Esophagus (tissue), 2 donors: ENCODE measurements at regions not wholly inside any gene's neighbourhood (a gene's known extent, or its start where the extent isn't known, plus 50 kb on each side); places are given as distances from the start of the nearest gene placed in this dataset.
"Not testable (repeated sequence)": the region's sequence is repeated elsewhere in the genome, so short reads cannot be mapped to it uniquely, and the experiment has no call there.

Experiments used
- H3K27ac ChIP-seq, 2 donors: one replicate each; pipeline ENCODE4 v1.5.1; 2013; ENCODE audit warnings: low read depth in 2 of 2, mild to moderate bottlenecking in 2 of 2, inconsistent platforms in 1 of 2, low read length in 1 of 2, moderate library complexity in 1 of 2
- H3K27me3 ChIP-seq, 2 donors: one replicate each; pipeline ENCODE4 v1.6.1; 2013; ENCODE audit warnings: low read length in 2 of 2, control low read depth in 1 of 2, mild to moderate bottlenecking in 1 of 2; ENCODE audit not compliant: insufficient read depth in 2 of 2, control insufficient read depth in 1 of 2
- H3K36me3 ChIP-seq, 2 donors: one replicate each; pipeline ENCODE4 v1.6.1; 2013; ENCODE audit warnings: low read length in 1 of 2; ENCODE audit not compliant: control insufficient read depth in 2 of 2, insufficient read depth in 2 of 2
- H3K4me1 ChIP-seq, 2 donors: one replicate each; pipeline ENCODE4 v1.6.1; 2013; ENCODE audit warnings: low read length in 1 of 2; ENCODE audit not compliant: control insufficient read depth in 2 of 2, insufficient read depth in 2 of 2
- H3K4me3 ChIP-seq, 2 donors: one replicate each; pipeline ENCODE4 v1.5.1; 2013; ENCODE audit warnings: low read length in 2 of 2, mild to moderate bottlenecking in 2 of 2, low read depth in 1 of 2, moderate library complexity in 1 of 2
- H3K9me3 ChIP-seq, 2 donors: one replicate each; pipeline ENCODE4 v1.6.1; 2013; ENCODE audit warnings: mild to moderate bottlenecking in 2 of 2, low read depth in 1 of 2, low read length in 1 of 2, moderate library complexity in 1 of 2; ENCODE audit not compliant: control insufficient read depth in 2 of 2, insufficient read depth in 1 of 2
- WGBS, 2 donors: extraction: QIAGEN DNeasy Blood & Tissue Kit; methylation state at CpG; one replicate each; pipeline ENCODE4 v1.1.7; 2013; 5-methylcytosine and 5-hydroxymethylcytosine counted together
- donor health status: healthy with polysubstance abuse.
- donor health status: Bipolar disorder and iron deficiency.

DNA sequence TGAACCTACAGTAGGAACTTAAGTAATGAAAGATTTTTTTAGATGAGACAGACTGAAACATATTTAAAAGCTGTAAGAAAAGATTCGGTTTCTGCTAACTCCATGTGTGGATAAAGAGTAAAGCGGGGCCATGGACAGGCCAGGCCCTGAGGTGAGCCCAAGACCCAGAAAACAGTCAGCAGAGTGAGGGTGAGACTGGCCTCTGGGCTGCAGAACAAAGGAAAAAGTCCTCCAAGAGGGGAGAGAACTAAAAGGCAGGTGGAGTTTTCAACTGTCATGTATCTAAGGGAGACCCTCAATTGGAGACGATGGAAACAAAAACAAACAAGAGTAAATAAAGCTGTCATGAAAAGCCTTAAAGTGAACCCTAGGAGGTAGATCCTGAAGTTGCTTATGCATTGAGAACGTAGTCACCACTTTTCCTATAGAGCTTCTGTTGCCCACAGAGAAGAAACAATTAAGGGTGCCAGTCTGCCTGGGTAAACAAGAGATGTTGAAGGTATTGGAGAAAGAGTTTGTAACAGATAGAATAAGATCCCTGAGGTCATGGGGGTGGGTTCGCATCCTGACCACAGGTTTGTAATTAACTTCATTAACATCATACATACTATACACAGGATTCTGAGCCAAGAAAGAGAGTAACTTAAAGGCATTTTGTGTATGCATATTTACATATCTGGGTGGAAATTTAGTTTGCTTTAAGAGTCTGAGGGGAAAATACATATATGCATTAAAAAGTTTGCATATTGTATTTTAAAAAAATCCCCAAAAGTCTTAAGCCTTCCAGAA, 268.7 kb upstream of the PDE3A start:
- H3K36me3 ChIP-seq: no peaks in the 10 kb centered on the region
- H3K27me3 ChIP-seq: no peaks in the 10 kb centered on the region
- no peak overlapping the region for H3K4me3 ChIP-seq
- peaks cover 0 to 3% of the 10 kb centered on the region in 2 donors for H3K4me1 ChIP-seq
- peaks cover 0 to 3% of the 10 kb centered on the region in 2 donors for H3K9me3 ChIP-seq
- no peak overlapping the region for H3K27ac ChIP-seq
- 80 to 84% methylated on average over 5 of the region's 5 CpGs for WGBS, 2 donors

DNA sequence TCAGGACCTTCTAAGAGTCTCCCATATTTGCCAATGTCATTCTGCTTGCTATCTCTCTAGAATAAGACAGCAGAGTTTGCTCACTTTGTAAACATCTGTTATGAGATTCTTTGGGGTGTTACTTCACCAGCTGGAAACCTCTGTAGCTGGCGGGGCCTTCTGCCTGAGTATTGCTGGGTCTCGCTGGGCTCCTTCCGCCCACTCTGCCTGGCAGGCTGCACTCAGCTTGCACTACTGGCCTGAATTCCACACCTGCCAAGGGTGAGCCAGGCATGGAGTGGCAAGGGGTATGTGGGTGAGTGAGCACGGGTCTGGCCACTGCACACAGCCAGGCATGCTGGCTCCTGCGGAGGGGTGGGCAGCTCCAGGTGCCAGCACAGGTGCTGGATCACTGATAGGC, 267.3 kb upstream of the PDE3A start:
- peaks cover 0 to 3% of the 10 kb centered on the region in 2 donors for H3K4me1 ChIP-seq
- H3K27me3 ChIP-seq: no peaks in the 10 kb centered on the region
- H3K36me3 ChIP-seq: no peaks in the 10 kb centered on the region
- H3K27ac ChIP-seq: no peak overlapping the region
- no peak overlapping the region for H3K4me3 ChIP-seq
- peaks cover 0 to 3% of the 10 kb centered on the region in 2 donors for H3K9me3 ChIP-seq
- 51 to 63% methylated on average over 5 of the region's 5 CpGs for WGBS, 2 donors

DNA sequence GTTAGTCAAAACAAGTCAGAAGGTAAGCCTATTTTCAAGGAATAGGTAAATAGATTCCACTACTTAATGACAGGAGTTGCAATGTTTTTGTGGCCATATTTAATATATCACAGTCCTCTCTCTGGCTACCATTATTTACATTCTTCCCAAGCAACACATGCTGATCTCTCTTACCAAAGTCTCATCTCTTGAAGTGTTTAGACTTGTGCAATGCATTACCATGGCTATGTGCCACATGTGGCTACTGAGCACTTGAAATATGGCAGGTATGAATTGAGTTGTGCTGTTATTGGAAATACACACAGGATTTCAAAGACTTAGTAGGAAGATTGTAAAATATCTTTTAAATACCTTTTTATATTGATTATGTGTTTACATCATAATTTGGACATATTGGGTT, 262.4 kb upstream of the PDE3A start:
- Histone ChIP-seq H3K4me1 (peaks cover 0 to 3% of the 10 kb centered on the region in 2 donors), H3K27me3 (no peaks in the 10 kb centered on the region), H3K27ac (no peak overlapping the region), H3K36me3 (no peaks in the 10 kb centered on the region), H3K9me3 (peaks cover 0 to 3% of the 10 kb centered on the region in 2 donors), H3K4me3 (no peak overlapping the region)

DNA sequence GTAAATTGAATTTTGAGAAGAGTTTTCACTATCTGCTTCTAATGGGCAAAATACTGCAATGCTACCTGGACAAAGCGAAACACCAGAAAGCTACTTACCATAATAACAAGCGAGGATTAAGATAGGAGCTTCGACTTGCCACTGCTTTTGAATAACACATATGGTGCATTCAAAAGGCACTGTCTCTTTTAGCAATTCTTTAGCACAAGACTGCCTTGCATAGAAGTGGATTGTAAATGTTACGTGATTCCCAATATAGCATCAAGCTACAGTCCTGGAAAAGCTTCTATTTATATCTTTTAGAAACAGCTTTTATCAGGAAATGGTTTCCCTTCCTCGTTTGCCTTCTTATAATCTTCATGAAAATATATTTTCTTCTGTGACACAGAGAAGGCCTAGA, 258.7 kb upstream of the PDE3A start:
- no peaks in the 10 kb centered on the region for H3K4me1 ChIP-seq

GRCh38 chr12:20115371-20115770, 253.0 kb upstream of the PDE3A start:
- not testable (repeated sequence) for H3K36me3 ChIP-seq, H3K4me1 ChIP-seq, H3K9me3 ChIP-seq, H3K27ac ChIP-seq, H3K27me3 ChIP-seq, H3K4me3 ChIP-seq
- 95 to 97% methylated on average over 16 to 25 of the region's 25 CpGs for WGBS, 2 donors

More for the DNA sequence above, 258.7 kb upstream of the PDE3A start:
- H3K4me3 ChIP-seq: no peak overlapping the region
- 72 to 73% methylated on average over 5 of the region's 5 CpGs for WGBS, 2 donors
- H3K27me3 ChIP-seq: no peaks in the 10 kb centered on the region
- H3K27ac ChIP-seq: no peak overlapping the region
- no peaks in the 10 kb centered on the region for H3K9me3 ChIP-seq
- H3K36me3 ChIP-seq: no peaks in the 10 kb centered on the region

- H3K9me3 ChIP-seq: no peaks in the 10 kb centered on the region
- no peak overlapping the region for H3K27ac ChIP-seq
- H3K27me3 ChIP-seq: no peaks in the 10 kb centered on the region
- WGBS, 2 donors: 76 to 78% methylated on average over 11 of the region's 11 CpGs
- H3K4me3 ChIP-seq: no peak overlapping the region
- H3K36me3 ChIP-seq: no peaks in the 10 kb centered on the region
- no peaks in the 10 kb centered on the region for H3K4me1 ChIP-seq
Measured at GRCh38 chr12:20119596-20120402, 248.5 kb upstream of the PDE3A start.

- Histone ChIP-seq H3K9me3 (no peaks in the 10 kb centered on the region), H3K27me3 (no peaks in the 10 kb centered on the region), H3K4me3 (no peak overlapping the region)
Measured at GRCh38 chr12:20120403-20120725, 248.0 kb upstream of the PDE3A start.

DNA sequence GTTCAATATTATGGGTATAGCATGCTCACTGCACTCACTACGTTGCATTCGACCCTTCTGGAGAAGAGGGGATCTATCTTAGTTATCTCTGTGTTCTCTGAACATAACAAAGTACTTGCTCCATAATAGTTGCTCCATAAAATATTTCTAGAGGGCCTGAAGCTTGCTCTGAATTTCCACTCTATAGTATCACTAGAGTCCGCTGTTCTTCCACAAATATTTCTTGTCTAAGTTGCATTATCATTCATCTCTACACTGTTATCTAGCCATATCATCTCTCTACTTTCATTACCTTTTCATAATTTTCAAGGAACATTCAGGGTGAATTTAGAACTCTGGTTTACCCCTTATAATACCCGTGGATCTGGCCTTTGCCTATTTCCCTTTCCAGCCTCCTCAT, 246.1 kb upstream of the PDE3A start:
- Histone ChIP-seq H3K27ac (no peak overlapping the region), H3K4me1 (no peaks in the 10 kb centered on the region), H3K9me3 (no peaks in the 10 kb centered on the region), H3K36me3 (no peaks in the 10 kb centered on the region), H3K4me3 (no peak overlapping the region), H3K27me3 (no peaks in the 10 kb centered on the region)
- 74 to 80% methylated on average over 4 of the region's 4 CpGs for WGBS, 2 donors

More at GRCh38 chr12:20120403-20120725, 248.0 kb upstream of the PDE3A start:
- Histone ChIP-seq H3K36me3 (no peaks in the 10 kb centered on the region), H3K4me1 (no peaks in the 10 kb centered on the region), H3K27ac (no peak overlapping the region)

- Histone ChIP-seq H3K9me3 (no peaks in the 10 kb centered on the region), H3K36me3 (no peaks in the 10 kb centered on the region), H3K4me3 (no peak overlapping the region), H3K4me1 (no peaks in the 10 kb centered on the region), H3K27me3 (no peaks in the 10 kb centered on the region), H3K27ac (no peak overlapping the region)
- 88 to 93% methylated on average over 4 of the region's 4 CpGs for WGBS, 2 donors
Measured at GRCh38 chr12:20123465-20123864, 244.9 kb upstream of the PDE3A start.
